Superior temporal gyrus (tissue), 1 donor: ENCODE measurements at regions not wholly inside any gene's neighbourhood (a gene's known extent, or its start where the extent isn't known, plus 50 kb on each side); places are given as distances from the start of the nearest gene placed in this dataset.
A peak's percentile ranks its signal among the peaks of the same experiment; 100 is the strongest.
"Not testable (repeated sequence)": the region's sequence is repeated elsewhere in the genome, so short reads cannot be mapped to it uniquely, and the experiment has no call there.

Source experiments
- DNase-seq: peaks from one replicate; pipeline ENCODE4 v3.0.0-alpha.2; 2016; ENCODE audit errors: extremely low spot score

- DNase-seq = no peak
Observed at GRCh38 chr9:73866451-73866850, 630.7 kb upstream of the RORB start.

GRCh38 chr9:73869264-73869663 is 627.9 kb upstream of the RORB start:
- DNase-seq = no peak

- DNase-seq = no peak
Observed at GRCh38 chr9:73871636-73872035, 625.5 kb upstream of the RORB start.

- DNase-seq = no peak
Observed at GRCh38 chr9:73872701-73873100, 624.4 kb upstream of the RORB start.

GRCh38 chr9:73880101-73880500 is 617.0 kb upstream of the RORB start:
- no peak for DNase-seq

- no peak for DNase-seq
Observed at GRCh38 chr9:73889023-73889422, 608.1 kb upstream of the RORB start.

GRCh38 chr9:73890685-73891277 is 606.4 kb upstream of the RORB start:
- no peak for DNase-seq

GRCh38 chr9:73892335-73892734 is 604.8 kb upstream of the RORB start:
- DNase-seq = no peak

- no peak for DNase-seq
Observed at GRCh38 chr9:73893230-73893629, 603.9 kb upstream of the RORB start.

GRCh38 chr9:73896061-73896460 is 601.1 kb upstream of the RORB start:
- no peak for DNase-seq

- no peak for DNase-seq
Observed at GRCh38 chr9:73906671-73907070, 590.5 kb upstream of the RORB start.

GRCh38 chr9:73911804-73912203 is 585.3 kb upstream of the RORB start:
- no peak for DNase-seq

GRCh38 chr9:73916016-73916673 is 581.0 kb upstream of the RORB start:
- peak; percentile 21 for DNase-seq

GRCh38 chr9:73919712-73920111 is 577.4 kb upstream of the RORB start:
- DNase-seq = no peak

- no peak for DNase-seq
Observed at GRCh38 chr9:73923796-73924195, 573.3 kb upstream of the RORB start.

GRCh38 chr9:73951147-73951546 is 546.0 kb upstream of the RORB start:
- DNase-seq = no peak

- no peak for DNase-seq
Observed at GRCh38 chr9:73962792-73963191, 534.3 kb upstream of the RORB start.

- DNase-seq = no peak
Observed at GRCh38 chr9:73969936-73970335, 527.2 kb upstream of the RORB start.

- not testable (repeated sequence) for DNase-seq
Observed at GRCh38 chr9:73976424-73976823, 520.7 kb upstream of the RORB start.

GRCh38 chr9:73979894-73980264 is 517.3 kb upstream of the RORB start:
- DNase-seq = no peak

- DNase-seq = no peak
Observed at GRCh38 chr9:73980754-73981153, 516.4 kb upstream of the RORB start.

GRCh38 chr9:73981405-73981804 is 515.7 kb upstream of the RORB start:
- no peak for DNase-seq

- DNase-seq = no peak
Observed at GRCh38 chr9:73995836-73996235, 501.3 kb upstream of the RORB start.

GRCh38 chr9:73996844-73997243 is 500.3 kb upstream of the RORB start:
- DNase-seq = no peak
